Activated naive CD8-positive, alpha-beta T cell treated with anti-CD3 and anti-CD28 coated beads for 36 hours (primary cell): ENCODE measurements at regions not wholly inside any gene's neighbourhood (a gene's known extent, or its start where the extent isn't known, plus 50 kb on each side); places are given as distances from the start of the nearest gene placed in this dataset.
"Not testable (repeated sequence)": the region's sequence is repeated elsewhere in the genome, so short reads cannot be mapped to it uniquely, and the experiment has no call there.

Source experiments
- DNase-seq: peaks from one replicate; pipeline ENCODE4 v3.0.0; 2021
- H3K27ac Mint-ChIP-seq: one replicate; pipeline ENCODE4 v1.8.0; 2022; ENCODE audit warnings: mild to moderate bottlenecking, moderate library complexity, mixed read lengths
- H3K27me3 Mint-ChIP-seq: one replicate; pipeline ENCODE4 v1.8.0; 2022; ENCODE audit warnings: mild to moderate bottlenecking, mixed read lengths
- H3K36me3 Mint-ChIP-seq: one replicate; pipeline ENCODE4 v1.8.0; 2021; ENCODE audit warnings: mild to moderate bottlenecking, mixed read lengths
- H3K4me1 Mint-ChIP-seq: one replicate; pipeline ENCODE4 v1.8.0; 2021; ENCODE audit warnings: mixed read lengths
- H3K4me3 Mint-ChIP-seq: one replicate; pipeline ENCODE4 v1.8.0; 2022; ENCODE audit warnings: mild to moderate bottlenecking, moderate library complexity, mixed read lengths
- H3K9me3 Mint-ChIP-seq: one replicate; pipeline ENCODE4 v1.8.0; 2022; ENCODE audit warnings: mixed read lengths

GRCh38 chr6:86251106-86251505 is 608.4 kb upstream of the SYNCRIP start:
- peaks cover 5% of the 10 kb centered on the region for H3K9me3 Mint-ChIP-seq
- H3K4me3 Mint-ChIP-seq: no peak overlapping the region
- H3K4me1 Mint-ChIP-seq: no peaks in the 10 kb centered on the region
- no peaks in the 10 kb centered on the region for H3K27me3 Mint-ChIP-seq
- no peak overlapping the region for H3K27ac Mint-ChIP-seq
- no peaks in the 10 kb centered on the region for H3K36me3 Mint-ChIP-seq
- no peak for DNase-seq

- no peaks in the 10 kb centered on the region for H3K27me3 Mint-ChIP-seq
- H3K36me3 Mint-ChIP-seq: no peaks in the 10 kb centered on the region
- H3K4me3 Mint-ChIP-seq: no peak overlapping the region
- H3K9me3 Mint-ChIP-seq: no peaks in the 10 kb centered on the region
- H3K27ac Mint-ChIP-seq: no peak overlapping the region
- no peaks in the 10 kb centered on the region for H3K4me1 Mint-ChIP-seq
- DNase-seq: no peak
Observed at GRCh38 chr6:86217906-86218305, 575.2 kb upstream of the SYNCRIP start.

GRCh38 chr6:86215323-86215722 is 572.6 kb upstream of the SYNCRIP start:
- H3K27me3 Mint-ChIP-seq: no peaks in the 10 kb centered on the region
- DNase-seq: no peak
- H3K27ac Mint-ChIP-seq: no peak overlapping the region
- H3K4me1 Mint-ChIP-seq: no peaks in the 10 kb centered on the region
- no peak overlapping the region for H3K4me3 Mint-ChIP-seq
- peaks cover 1% of the 10 kb centered on the region for H3K9me3 Mint-ChIP-seq
- H3K36me3 Mint-ChIP-seq: no peaks in the 10 kb centered on the region

- no peaks in the 10 kb centered on the region for H3K4me1 Mint-ChIP-seq
- no peaks in the 10 kb centered on the region for H3K27me3 Mint-ChIP-seq
Observed at GRCh38 chr6:86205980-86206379, 563.3 kb upstream of the SYNCRIP start.

GRCh38 chr6:86203044-86203443 is 560.4 kb upstream of the SYNCRIP start:
- Mint-ChIP-seq H3K9me3 (peaks cover 5% of the 10 kb centered on the region), H3K36me3 (no peaks in the 10 kb centered on the region), H3K4me3 (no peak overlapping the region), H3K4me1 (no peaks in the 10 kb centered on the region), H3K27ac (no peak overlapping the region), H3K27me3 (no peaks in the 10 kb centered on the region)
- no peak for DNase-seq

More at GRCh38 chr6:86205980-86206379, 563.3 kb upstream of the SYNCRIP start:
- no peak for DNase-seq
- Mint-ChIP-seq H3K9me3 (peaks cover 6% of the 10 kb centered on the region), H3K27ac (no peak overlapping the region), H3K4me3 (no peak overlapping the region), H3K36me3 (no peaks in the 10 kb centered on the region)

GRCh38 chr6:86193821-86194220 is 551.1 kb upstream of the SYNCRIP start:
- no peak for DNase-seq
- no peaks in the 10 kb centered on the region for H3K4me1 Mint-ChIP-seq
- H3K27me3 Mint-ChIP-seq: no peaks in the 10 kb centered on the region
- no peak overlapping the region for H3K27ac Mint-ChIP-seq
- H3K9me3 Mint-ChIP-seq: no peaks in the 10 kb centered on the region
- no peaks in the 10 kb centered on the region for H3K36me3 Mint-ChIP-seq
- no peak overlapping the region for H3K4me3 Mint-ChIP-seq

GRCh38 chr6:86192123-86192522 is 549.4 kb upstream of the SYNCRIP start:
- no peaks in the 10 kb centered on the region for H3K36me3 Mint-ChIP-seq

GRCh38 chr6:86175149-86175548 is 532.5 kb upstream of the SYNCRIP start:
- DNase-seq, H3K4me3 Mint-ChIP-seq, H3K4me1 Mint-ChIP-seq, H3K27me3 Mint-ChIP-seq, H3K27ac Mint-ChIP-seq, H3K36me3 Mint-ChIP-seq, H3K9me3 Mint-ChIP-seq: not testable (repeated sequence)

More at GRCh38 chr6:86192123-86192522, 549.4 kb upstream of the SYNCRIP start:
- Mint-ChIP-seq H3K9me3 (no peaks in the 10 kb centered on the region), H3K4me3 (no peak overlapping the region), H3K4me1 (no peaks in the 10 kb centered on the region), H3K27me3 (no peaks in the 10 kb centered on the region), H3K27ac (no peak overlapping the region)
- no peak for DNase-seq

GRCh38 chr6:86154852-86155251 is 512.2 kb upstream of the SYNCRIP start:
- no peaks in the 10 kb centered on the region for H3K27me3 Mint-ChIP-seq

GRCh38 chr6:86153521-86153920 is 510.8 kb upstream of the SYNCRIP start:
- H3K4me1 Mint-ChIP-seq: no peaks in the 10 kb centered on the region
- H3K4me3 Mint-ChIP-seq: no peak overlapping the region
- no peaks in the 10 kb centered on the region for H3K36me3 Mint-ChIP-seq
- peaks cover 2% of the 10 kb centered on the region for H3K27me3 Mint-ChIP-seq
- DNase-seq: no peak
- no peaks in the 10 kb centered on the region for H3K9me3 Mint-ChIP-seq
- H3K27ac Mint-ChIP-seq: no peak overlapping the region

More at GRCh38 chr6:86154852-86155251, 512.2 kb upstream of the SYNCRIP start:
- no peaks in the 10 kb centered on the region for H3K9me3 Mint-ChIP-seq
- no peak overlapping the region for H3K27ac Mint-ChIP-seq
- DNase-seq: no peak
- no peaks in the 10 kb centered on the region for H3K4me1 Mint-ChIP-seq
- no peak overlapping the region for H3K4me3 Mint-ChIP-seq
- H3K36me3 Mint-ChIP-seq: no peaks in the 10 kb centered on the region

GRCh38 chr6:86152546-86152945 is 509.9 kb upstream of the SYNCRIP start:
- Mint-ChIP-seq H3K27me3 (peaks cover 4% of the 10 kb centered on the region), H3K4me1 (no peaks in the 10 kb centered on the region), H3K27ac (no peak overlapping the region), H3K9me3 (no peaks in the 10 kb centered on the region), H3K4me3 (no peak overlapping the region), H3K36me3 (no peaks in the 10 kb centered on the region)
- DNase-seq: no peak

GRCh38 chr6:86148586-86148985 is 505.9 kb upstream of the SYNCRIP start:
- Mint-ChIP-seq H3K27ac (no peak overlapping the region), H3K4me1 (no peaks in the 10 kb centered on the region), H3K4me3 (no peak overlapping the region), H3K9me3 (no peaks in the 10 kb centered on the region), H3K27me3 (peaks cover 4% of the 10 kb centered on the region), H3K36me3 (no peaks in the 10 kb centered on the region)
- DNase-seq: no peak

GRCh38 chr6:86147859-86148258 is 505.2 kb upstream of the SYNCRIP start:
- Mint-ChIP-seq H3K36me3 (no peaks in the 10 kb centered on the region), H3K4me3 (no peak overlapping the region), H3K27me3 (peaks cover 4% of the 10 kb centered on the region), H3K4me1 (no peaks in the 10 kb centered on the region), H3K27ac (no peak overlapping the region), H3K9me3 (no peaks in the 10 kb centered on the region)
- no peak for DNase-seq

- Mint-ChIP-seq H3K27me3 (peaks cover 4% of the 10 kb centered on the region), H3K36me3 (no peaks in the 10 kb centered on the region), H3K27ac (no peak overlapping the region), H3K9me3 (no peaks in the 10 kb centered on the region), H3K4me3 (no peak overlapping the region), H3K4me1 (no peaks in the 10 kb centered on the region)
- no peak for DNase-seq
Observed at GRCh38 chr6:86147311-86147710, 504.6 kb upstream of the SYNCRIP start.

GRCh38 chr6:86146751-86147150 is 504.1 kb upstream of the SYNCRIP start:
- H3K4me3 Mint-ChIP-seq, H3K27ac Mint-ChIP-seq, H3K4me1 Mint-ChIP-seq, H3K36me3 Mint-ChIP-seq, DNase-seq, H3K27me3 Mint-ChIP-seq, H3K9me3 Mint-ChIP-seq: not testable (repeated sequence)

GRCh38 chr6:86142326-86142725 is 499.6 kb upstream of the SYNCRIP start:
- Mint-ChIP-seq H3K4me1 (no peaks in the 10 kb centered on the region), H3K27me3 (no peaks in the 10 kb centered on the region), H3K27ac (no peak overlapping the region), H3K36me3 (no peaks in the 10 kb centered on the region), H3K9me3 (peaks cover 4% of the 10 kb centered on the region), H3K4me3 (no peak overlapping the region)
- DNase-seq: no peak
